T-helper 17 cell (primary cell): ENCODE measurements at regions not wholly inside any gene's neighbourhood (a gene's known extent, or its start where the extent isn't known, plus 50 kb on each side); places are given as distances from the start of the nearest gene placed in this dataset.

Source experiments
- ATAC-seq: fragments of 150-1000 bp; cut with Tn5 transposase; 2 replicates; pipeline ENCODE4 v1.10.0; 2021; ENCODE audit warnings: mild to moderate bottlenecking, moderate library complexity
- DNase-seq, 3 donors: peaks; one replicate each; pipeline versions ENCODE4 v3.0.0 to v3.0.0-alpha.2; 2020 to 2021
- H3K9me3 ChIP-seq: one replicate; pipeline ENCODE4 v1.7.0; 2013; ENCODE audit warnings: low read length, mild to moderate bottlenecking; ENCODE audit not compliant: control insufficient read depth, poor library complexity, severe bottlenecking
- H3K27ac Mint-ChIP-seq: one replicate; pipeline ENCODE4 v1.8.0; 2022; ENCODE audit warnings: mild to moderate bottlenecking, moderate library complexity, mixed read lengths
- H3K27me3 Mint-ChIP-seq: one replicate; pipeline ENCODE4 v1.8.0; 2022; ENCODE audit warnings: mixed read lengths
- H3K36me3 Mint-ChIP-seq: one replicate; pipeline ENCODE4 v1.8.0; 2022; ENCODE audit warnings: low read depth, mixed read lengths
- H3K4me1 Mint-ChIP-seq: one replicate; pipeline ENCODE4 v1.8.0; 2022; ENCODE audit warnings: mild to moderate bottlenecking, mixed read lengths
- H3K4me3 Mint-ChIP-seq: one replicate; pipeline ENCODE4 v1.8.0; 2022; ENCODE audit warnings: mild to moderate bottlenecking, moderate library complexity, mixed read lengths

DNA sequence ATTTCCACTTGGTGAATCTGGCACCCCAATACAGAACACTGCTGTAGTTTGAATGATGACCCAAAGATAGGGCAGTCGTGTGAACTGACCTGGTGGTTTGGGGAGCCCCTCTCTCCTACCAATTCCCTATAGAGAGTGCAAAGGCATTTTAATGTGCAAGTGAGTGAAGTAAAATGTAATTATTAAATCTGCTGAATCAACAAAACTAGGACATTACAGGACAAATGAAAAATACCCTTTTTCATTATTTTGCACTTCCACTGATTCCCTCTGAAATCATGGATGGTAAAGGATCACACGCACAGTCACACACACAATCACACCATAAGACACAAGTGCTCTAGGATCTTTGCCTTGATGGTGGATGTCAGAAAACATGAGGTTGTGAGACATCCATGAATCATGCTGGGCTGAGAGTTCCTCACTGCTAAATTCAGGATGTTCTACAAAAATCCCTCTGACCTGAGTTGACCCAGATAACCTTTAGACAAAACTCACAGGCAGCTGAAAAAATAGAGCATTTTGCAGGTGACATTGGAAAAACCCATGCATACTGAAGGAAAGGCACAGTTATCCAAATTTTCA, 197.4 kb downstream of the FBXO15 start:
- ATAC-seq = no peak
- Mint-ChIP-seq H3K27me3 (peaks cover 33% of the 10 kb centered on the region), H3K4me3 (no peak overlapping the region), H3K36me3 (no peaks in the 10 kb centered on the region), H3K4me1 (no peaks in the 10 kb centered on the region), H3K27ac (no peak overlapping the region)
- H3K9me3 ChIP-seq = no peaks in the 10 kb centered on the region
- DNase-seq = no peak

DNA sequence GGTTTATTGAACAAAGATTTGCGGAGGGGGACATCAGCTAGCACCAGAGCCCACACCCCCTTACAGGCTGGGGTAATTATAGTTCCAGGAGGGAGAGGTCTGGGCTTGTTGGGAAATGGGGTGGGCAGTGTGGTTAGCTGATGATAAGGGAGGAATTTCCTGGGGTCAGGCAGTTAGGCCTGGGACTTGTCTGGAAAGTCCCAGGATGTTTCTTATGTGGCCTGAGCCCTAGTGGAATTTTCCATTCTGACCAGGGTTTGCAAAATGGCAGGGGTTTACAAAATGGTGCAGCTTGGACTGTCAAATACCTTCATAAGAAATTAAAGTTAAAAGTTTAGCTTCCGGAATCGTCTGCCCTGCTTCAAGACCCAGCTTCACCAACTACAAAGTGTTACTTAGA, 199.1 kb downstream of the FBXO15 start:
- no peaks in the 10 kb centered on the region for H3K9me3 ChIP-seq
- no peaks in the 10 kb centered on the region for H3K36me3 Mint-ChIP-seq
- ATAC-seq (no peak), DNase-seq (no peak)
- no peak overlapping the region for H3K27ac Mint-ChIP-seq
- H3K27me3 Mint-ChIP-seq = peaks cover 29% of the 10 kb centered on the region
- no peaks in the 10 kb centered on the region for H3K4me1 Mint-ChIP-seq
- H3K4me3 Mint-ChIP-seq = no peak overlapping the region

DNA sequence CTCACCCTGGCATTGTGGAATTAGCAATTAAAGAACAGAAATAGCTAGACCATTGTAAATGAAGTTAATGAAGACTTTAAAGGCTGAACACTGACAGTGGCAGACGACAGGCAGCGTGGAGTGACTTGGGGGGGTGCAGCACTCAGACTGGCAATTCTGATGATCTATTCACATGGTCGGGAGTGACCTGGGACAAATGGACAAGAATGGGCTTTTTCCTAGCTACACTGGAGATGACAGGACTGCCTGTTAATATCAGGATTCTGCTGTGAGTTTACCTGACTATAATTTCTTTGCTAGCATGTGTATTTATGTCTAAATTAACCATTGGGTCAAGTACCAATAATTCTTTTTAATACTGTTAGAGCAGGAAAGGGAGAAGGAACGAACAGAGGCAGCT, 199.6 kb downstream of the FBXO15 start:
- no peak for DNase-seq
- no peaks in the 10 kb centered on the region for H3K4me1 Mint-ChIP-seq
- no peaks in the 10 kb centered on the region for H3K9me3 ChIP-seq

DNA sequence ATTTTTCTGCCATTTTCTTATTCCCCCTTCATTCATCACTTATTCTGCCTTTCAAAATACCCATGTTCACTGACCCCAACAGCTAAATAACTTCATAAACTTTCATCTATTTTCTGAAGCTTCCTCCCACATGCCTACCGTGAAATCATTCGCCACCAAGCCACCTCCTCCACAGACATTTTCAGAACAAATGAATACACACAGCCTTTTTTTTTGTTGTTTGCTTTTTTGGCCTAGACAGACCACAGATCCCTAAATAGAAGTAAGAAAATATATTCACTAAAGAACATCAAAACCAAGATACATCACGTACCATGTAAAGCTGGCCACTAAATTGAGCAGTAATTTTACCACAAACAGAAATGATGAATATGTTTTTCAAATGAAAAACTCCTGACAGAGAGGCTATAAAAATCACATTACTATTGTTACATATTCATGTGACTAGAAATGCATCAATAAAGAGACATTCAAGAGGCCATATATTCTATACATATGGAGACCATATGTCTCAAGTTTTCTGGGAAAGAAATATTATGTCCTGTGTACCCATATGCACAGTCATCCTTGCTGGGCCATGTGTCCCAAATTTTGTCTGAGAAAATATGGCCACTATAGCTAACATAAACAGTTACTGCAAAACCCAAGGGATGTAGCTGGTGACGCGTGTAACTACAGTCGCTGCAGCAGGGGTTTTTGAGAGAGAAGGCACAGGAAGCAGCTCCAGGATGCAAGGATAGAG, 200.3 kb downstream of the FBXO15 start:
- peaks cover 2% of the 10 kb centered on the region for H3K36me3 Mint-ChIP-seq
- no peak overlapping the region for H3K27ac Mint-ChIP-seq

More for the DNA sequence above, 199.6 kb downstream of the FBXO15 start:
- Mint-ChIP-seq H3K4me3 (no peak overlapping the region), H3K27ac (no peak overlapping the region), H3K27me3 (peaks cover 28% of the 10 kb centered on the region), H3K36me3 (no peaks in the 10 kb centered on the region)
- no peak for ATAC-seq

DNA sequence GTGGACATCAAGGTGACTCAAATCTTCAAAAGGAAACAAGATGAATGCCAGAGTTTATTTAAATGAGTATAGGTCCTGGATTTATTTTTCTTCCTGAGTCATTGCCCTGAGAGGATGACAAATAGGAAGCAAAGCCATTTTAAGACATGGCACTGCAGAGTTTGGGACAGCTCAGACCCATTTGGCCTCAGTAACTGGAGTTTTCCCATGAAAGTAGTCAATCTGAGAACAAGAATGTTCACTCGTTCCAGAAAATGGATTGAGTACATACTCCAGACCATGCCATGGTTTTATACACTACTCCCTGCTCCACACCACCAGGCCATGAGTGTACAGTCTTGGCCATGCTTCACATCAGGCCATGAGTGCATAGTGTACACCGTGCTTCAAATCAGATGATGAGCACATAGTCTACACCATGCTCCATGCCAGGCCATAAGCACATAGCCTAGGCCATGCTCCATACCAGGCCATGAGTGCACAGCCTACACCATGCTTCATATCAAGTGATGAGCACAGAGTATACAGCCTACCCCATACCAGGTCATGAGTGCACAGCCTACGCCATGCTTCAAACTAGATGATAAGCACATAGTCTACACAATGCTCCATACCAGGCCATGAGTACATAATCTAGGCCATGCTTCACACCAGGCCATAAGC, 202.4 kb downstream of the FBXO15 start:
- Mint-ChIP-seq H3K36me3 (peaks cover 2% of the 10 kb centered on the region), H3K4me1 (no peaks in the 10 kb centered on the region), H3K27ac (no peak overlapping the region), H3K4me3 (no peak overlapping the region), H3K27me3 (peaks cover 16% of the 10 kb centered on the region)
- ATAC-seq = no peak
- H3K9me3 ChIP-seq = no peaks in the 10 kb centered on the region
- no peak for DNase-seq

More for the DNA sequence above, 200.3 kb downstream of the FBXO15 start:
- H3K27me3 Mint-ChIP-seq = peaks cover 22% of the 10 kb centered on the region
- no peak for DNase-seq
- no peak overlapping the region for H3K4me3 Mint-ChIP-seq
- H3K9me3 ChIP-seq = no peaks in the 10 kb centered on the region
- no peaks in the 10 kb centered on the region for H3K4me1 Mint-ChIP-seq
- ATAC-seq = no peak

DNA sequence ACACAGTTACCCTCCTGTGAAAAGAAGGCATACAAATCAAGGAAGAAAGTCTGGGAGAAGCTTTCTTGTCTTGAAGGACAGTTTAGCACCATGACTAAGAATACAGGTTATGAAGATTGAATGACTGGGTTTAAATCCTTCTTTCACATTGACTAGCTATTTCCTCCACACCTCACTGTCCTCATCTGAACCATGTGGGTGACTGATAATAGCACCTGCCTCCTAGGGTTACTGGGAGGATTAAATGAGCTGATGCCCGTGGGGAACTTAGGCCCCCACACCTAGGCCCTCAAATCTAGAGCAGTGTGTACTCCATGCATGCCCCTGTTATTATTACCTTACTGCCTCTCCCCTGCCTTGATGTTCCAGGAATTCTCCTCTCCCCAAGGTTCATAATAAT, 202.9 kb downstream of the FBXO15 start:
- DNase-seq (no peak), ATAC-seq (no peak)
- H3K9me3 ChIP-seq = no peaks in the 10 kb centered on the region
- peaks cover 22% of the 10 kb centered on the region for H3K27me3 Mint-ChIP-seq
- no peak overlapping the region for H3K4me3 Mint-ChIP-seq
- no peak overlapping the region for H3K27ac Mint-ChIP-seq
- H3K4me1 Mint-ChIP-seq = no peaks in the 10 kb centered on the region
- peaks cover 2% of the 10 kb centered on the region for H3K36me3 Mint-ChIP-seq

DNA sequence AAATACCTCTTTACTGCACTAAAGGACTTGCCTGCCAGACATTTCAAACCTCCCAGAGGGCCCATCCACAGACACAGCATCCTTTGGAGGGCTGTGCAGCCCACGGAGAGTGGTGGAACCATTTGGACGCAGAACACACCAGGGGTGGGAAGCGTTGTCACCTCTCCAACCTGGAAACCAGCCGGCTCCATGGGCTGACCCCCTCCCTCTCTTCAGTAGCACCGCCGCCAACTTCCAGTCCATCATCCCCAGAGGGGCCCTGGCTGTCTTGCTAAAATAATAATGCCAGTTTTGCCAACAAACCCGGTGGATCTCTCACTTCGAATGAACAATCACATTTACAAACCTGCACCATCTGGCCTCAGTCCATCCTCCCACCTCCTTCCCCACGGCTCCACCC, 203.9 kb downstream of the FBXO15 start:
- DNase-seq (no peak), ATAC-seq (no peak)
- Mint-ChIP-seq H3K36me3 (peaks cover 3% of the 10 kb centered on the region), H3K4me3 (no peak overlapping the region), H3K27ac (no peak overlapping the region), H3K27me3 (peaks cover 23% of the 10 kb centered on the region), H3K4me1 (no peaks in the 10 kb centered on the region)
- no peaks in the 10 kb centered on the region for H3K9me3 ChIP-seq

DNA sequence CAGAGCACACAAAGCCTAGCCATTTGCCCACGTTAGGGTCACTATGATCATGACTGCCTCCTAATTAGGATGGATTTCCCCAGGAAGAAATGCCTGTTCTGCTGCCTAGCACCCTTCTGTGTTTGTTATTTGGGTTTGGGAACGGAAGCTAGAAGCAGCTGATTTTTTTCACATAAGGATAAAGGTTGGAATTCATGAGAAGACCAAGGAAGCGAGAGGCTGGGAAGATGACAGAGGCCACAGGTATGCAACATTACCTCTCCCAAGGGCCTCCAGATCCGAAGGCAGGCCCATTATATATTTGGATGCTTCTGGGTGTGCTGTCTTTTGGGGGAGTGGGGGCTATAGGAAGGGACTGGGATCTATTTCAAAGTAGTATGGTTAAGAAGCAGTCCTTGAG, 204.7 kb downstream of the FBXO15 start:
- Mint-ChIP-seq H3K27ac (no peak overlapping the region), H3K36me3 (peaks cover 3% of the 10 kb centered on the region), H3K27me3 (peaks cover 30% of the 10 kb centered on the region), H3K4me3 (no peak overlapping the region), H3K4me1 (no peaks in the 10 kb centered on the region)
- DNase-seq = no peak
- no peak for ATAC-seq
- H3K9me3 ChIP-seq = no peaks in the 10 kb centered on the region

DNA sequence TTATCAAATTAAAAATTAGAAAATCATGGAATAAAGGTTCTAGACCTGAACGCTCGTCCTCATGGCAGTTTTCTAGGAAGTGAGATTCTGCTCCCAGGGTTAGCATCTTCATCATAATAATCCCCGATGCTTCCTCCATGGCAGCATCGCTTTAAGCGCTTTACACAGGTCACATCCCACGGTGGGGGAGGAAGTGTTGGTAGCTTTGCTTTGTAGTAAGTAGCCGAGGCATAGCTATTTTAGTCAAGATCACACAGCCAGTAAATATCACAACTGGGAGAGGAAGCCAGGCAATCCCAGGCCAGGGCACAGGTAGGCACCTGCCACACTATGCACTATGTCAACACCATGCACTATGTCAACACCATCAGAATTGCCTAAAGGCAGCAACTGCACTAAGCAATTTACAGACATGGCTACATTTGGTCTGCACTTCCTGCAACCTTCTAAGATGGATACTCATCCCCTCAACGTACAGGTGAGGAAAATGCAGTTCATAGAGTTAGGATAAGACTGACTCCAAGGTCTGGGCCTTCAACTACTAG, 205.5 kb downstream of the FBXO15 start:
- H3K36me3 Mint-ChIP-seq = peaks cover 3% of the 10 kb centered on the region
- no peak overlapping the region for H3K4me3 Mint-ChIP-seq
- peaks cover 32% of the 10 kb centered on the region for H3K27me3 Mint-ChIP-seq
- H3K4me1 Mint-ChIP-seq = no peaks in the 10 kb centered on the region
- ATAC-seq (no peak), DNase-seq (no peak)
- no peak overlapping the region for H3K27ac Mint-ChIP-seq
- no peaks in the 10 kb centered on the region for H3K9me3 ChIP-seq

DNA sequence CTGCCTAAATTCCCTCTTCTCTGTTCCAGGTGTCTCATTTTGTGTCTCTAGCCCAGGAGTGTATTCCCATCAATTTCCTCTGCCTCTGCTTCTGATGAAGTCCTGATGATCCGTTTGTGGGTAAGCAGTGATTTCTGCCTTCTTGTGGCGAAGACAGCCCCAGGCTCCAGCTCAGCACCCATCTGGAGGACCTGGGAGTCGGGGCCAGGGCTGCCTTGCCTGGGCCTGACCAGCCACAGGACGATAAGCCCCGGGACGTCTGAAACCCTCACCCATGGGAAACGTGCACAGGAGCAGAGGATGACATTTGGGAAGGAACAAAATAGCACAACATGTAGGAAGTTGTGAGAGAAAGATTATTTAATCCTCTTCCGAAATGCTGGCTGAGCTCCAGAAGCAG, 206.9 kb downstream of the FBXO15 start:
- DNase-seq (no peak), ATAC-seq (no peak)
- Mint-ChIP-seq H3K27me3 (peaks cover 28% of the 10 kb centered on the region), H3K4me3 (no peak overlapping the region), H3K27ac (no peak overlapping the region), H3K36me3 (peaks cover 3% of the 10 kb centered on the region), H3K4me1 (no peaks in the 10 kb centered on the region)
- no peaks in the 10 kb centered on the region for H3K9me3 ChIP-seq

DNA sequence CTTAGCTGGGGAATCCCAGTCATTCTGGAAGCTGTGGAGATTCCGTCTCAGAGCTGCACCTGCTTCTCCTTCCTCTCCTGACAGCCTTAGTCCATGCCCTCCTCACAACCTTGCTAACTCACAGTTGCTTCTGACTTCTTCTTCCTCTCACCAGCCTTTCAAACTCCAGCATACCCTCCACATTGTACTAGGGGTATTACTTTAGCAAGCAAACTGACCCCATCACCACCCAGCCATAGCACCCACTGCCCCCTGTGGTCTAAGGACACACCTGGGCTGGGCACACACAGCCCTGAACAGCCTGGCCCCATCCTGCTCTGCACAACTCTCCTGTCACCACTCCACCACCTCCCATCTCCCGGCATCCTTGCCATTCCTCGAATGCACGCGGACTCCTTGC, 208.2 kb downstream of the FBXO15 start:
- Mint-ChIP-seq H3K4me3 (no peak overlapping the region), H3K27ac (no peak overlapping the region), H3K36me3 (peaks cover 3% of the 10 kb centered on the region), H3K4me1 (no peaks in the 10 kb centered on the region), H3K27me3 (peaks cover 28% of the 10 kb centered on the region)
- no peaks in the 10 kb centered on the region for H3K9me3 ChIP-seq
- DNase-seq (no peak), ATAC-seq (no peak)

DNA sequence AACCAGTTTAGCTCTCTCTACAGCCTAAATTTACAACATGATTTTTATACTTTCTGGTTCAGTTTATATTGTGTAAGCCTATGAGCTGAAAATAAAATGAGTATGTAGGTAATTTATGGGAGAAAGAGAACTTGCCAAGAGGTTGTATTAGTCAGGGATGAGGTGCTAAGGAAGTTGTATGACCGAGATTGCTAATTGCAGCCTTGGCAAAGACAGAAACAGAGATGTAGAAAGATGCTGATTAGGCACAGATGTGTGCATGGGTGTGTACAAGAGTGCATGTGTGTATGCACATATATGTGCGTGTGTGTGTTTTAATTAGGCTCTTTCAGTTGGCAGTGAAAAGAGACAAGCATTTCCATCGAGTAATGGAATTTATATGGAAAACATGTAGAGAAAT, 213.9 kb downstream of the FBXO15 start:
- Mint-ChIP-seq H3K4me1 (no peaks in the 10 kb centered on the region), H3K36me3 (no peaks in the 10 kb centered on the region), H3K4me3 (no peak overlapping the region), H3K27me3 (peaks cover 24% of the 10 kb centered on the region), H3K27ac (no peak overlapping the region)
- H3K9me3 ChIP-seq = no peaks in the 10 kb centered on the region
- no peak for ATAC-seq
- DNase-seq = no peak

DNA sequence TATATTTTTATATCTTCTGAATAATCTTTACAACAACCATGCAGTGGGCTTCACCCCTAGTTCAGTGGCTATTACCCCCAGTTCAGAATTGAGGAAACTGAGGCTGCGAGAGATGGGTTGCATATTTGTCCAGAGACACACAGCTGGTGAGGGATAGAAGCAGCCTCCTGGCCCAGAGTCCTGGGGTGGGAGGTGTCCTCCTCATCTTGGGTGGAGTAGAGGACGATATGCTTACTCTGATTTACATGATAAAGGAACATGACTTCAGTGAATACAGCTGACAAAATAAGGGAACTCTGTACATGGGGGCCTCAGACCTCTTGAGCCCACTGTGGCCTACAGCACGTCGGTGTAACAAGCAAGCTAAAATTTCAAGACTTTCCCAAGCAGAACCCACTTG, 214.7 kb downstream of the FBXO15 start:
- H3K27ac Mint-ChIP-seq = no peak overlapping the region
- H3K4me3 Mint-ChIP-seq = no peak overlapping the region
- H3K36me3 Mint-ChIP-seq = no peaks in the 10 kb centered on the region
- DNase-seq = no peak
- peaks cover 20% of the 10 kb centered on the region for H3K27me3 Mint-ChIP-seq
- H3K9me3 ChIP-seq = no peaks in the 10 kb centered on the region
- ATAC-seq = no peak
- H3K4me1 Mint-ChIP-seq = no peaks in the 10 kb centered on the region
